ENCODE measurements at regions not wholly inside any gene's neighbourhood (a gene's known extent, or its start where the extent isn't known, plus 50 kb on each side); places are given as distances from the start of the nearest gene placed in this dataset.

- TF ChIP-seq CTCF (IDR thresholded peaks at IDR 0.05; ENCODE audit: extremely low read depth, low read depth, low read length): no peak
- H3K27me3 ChIP-seq (ENCODE audit: insufficient read depth, low read length): no peaks in the 10 kb centered on the region
- H3K4me2 ChIP-seq (ENCODE audit: insufficient read depth, low read length): no peak overlapping the region
- DNase-seq (ENCODE audit: insufficient read length, low spot score, missing footprints): no peak
- no peak overlapping the region for H3K4me3 ChIP-seq (ENCODE audit: insufficient read depth, low read length)
- H3K79me2 ChIP-seq (ENCODE audit: insufficient read depth, low read length): no peaks in the 10 kb centered on the region
- H3K36me3 ChIP-seq (ENCODE audit: insufficient read depth, low read length): no peaks in the 10 kb centered on the region
- H3K27ac ChIP-seq (ENCODE audit: low read depth, low read length): no peak overlapping the region
- H3K4me1 ChIP-seq (ENCODE audit: insufficient read depth, low read length): no peaks in the 10 kb centered on the region
- H4K20me1 ChIP-seq (ENCODE audit: insufficient read depth, low read length): no peaks in the 10 kb centered on the region
- H3K9me3 ChIP-seq (ENCODE audit: low read depth, low read length): no peaks in the 10 kb centered on the region
- no peak overlapping the region for H2AFZ ChIP-seq (ENCODE audit: low read length)
Observed at GRCh38 chr9:119829748-119830147, 460.5 kb upstream of the BRINP1 start.

- no peak for DNase-seq (ENCODE audit: insufficient read length, low spot score, missing footprints)
- no peak overlapping the region for H3K27ac ChIP-seq (ENCODE audit: low read depth, low read length)
- no peak overlapping the region for H2AFZ ChIP-seq (ENCODE audit: low read length)
Observed at GRCh38 chr9:119829186-119829585, 460.0 kb upstream of the BRINP1 start.

GRCh38 chr9:119827526-119827925, 458.3 kb upstream of the BRINP1 start:
- Histone ChIP-seq H3K4me3 (ENCODE audit: insufficient read depth, low read length) (no peak overlapping the region), H3K9me3 (ENCODE audit: low read depth, low read length) (no peaks in the 10 kb centered on the region), H2AFZ (ENCODE audit: low read length) (no peak overlapping the region), H3K27me3 (ENCODE audit: insufficient read depth, low read length) (no peaks in the 10 kb centered on the region), H3K79me2 (ENCODE audit: insufficient read depth, low read length) (no peaks in the 10 kb centered on the region), H3K27ac (ENCODE audit: low read depth, low read length) (no peak overlapping the region), H3K36me3 (ENCODE audit: insufficient read depth, low read length) (no peaks in the 10 kb centered on the region), H3K4me1 (ENCODE audit: insufficient read depth, low read length) (no peaks in the 10 kb centered on the region), H3K4me2 (ENCODE audit: insufficient read depth, low read length) (no peak overlapping the region), H4K20me1 (ENCODE audit: insufficient read depth, low read length) (no peaks in the 10 kb centered on the region)
- DNase-seq (ENCODE audit: insufficient read length, low spot score, missing footprints): no peak
- no peak for TF ChIP-seq CTCF (IDR thresholded peaks at IDR 0.05; ENCODE audit: extremely low read depth, low read depth, low read length)

More at GRCh38 chr9:119829186-119829585, 460.0 kb upstream of the BRINP1 start:
- Histone ChIP-seq H3K4me2 (ENCODE audit: insufficient read depth, low read length) (no peak overlapping the region), H3K36me3 (ENCODE audit: insufficient read depth, low read length) (no peaks in the 10 kb centered on the region), H3K9me3 (ENCODE audit: low read depth, low read length) (no peaks in the 10 kb centered on the region), H3K27me3 (ENCODE audit: insufficient read depth, low read length) (no peaks in the 10 kb centered on the region), H3K4me3 (ENCODE audit: insufficient read depth, low read length) (no peak overlapping the region), H4K20me1 (ENCODE audit: insufficient read depth, low read length) (no peaks in the 10 kb centered on the region), H3K79me2 (ENCODE audit: insufficient read depth, low read length) (no peaks in the 10 kb centered on the region), H3K4me1 (ENCODE audit: insufficient read depth, low read length) (no peaks in the 10 kb centered on the region)
- TF ChIP-seq CTCF (IDR thresholded peaks at IDR 0.05; ENCODE audit: extremely low read depth, low read depth, low read length): no peak

GRCh38 chr9:119827126-119827525, 457.9 kb upstream of the BRINP1 start:
- H3K79me2 ChIP-seq (ENCODE audit: insufficient read depth, low read length): no peaks in the 10 kb centered on the region

More at GRCh38 chr9:119827126-119827525, 457.9 kb upstream of the BRINP1 start:
- no peak overlapping the region for H3K27ac ChIP-seq (ENCODE audit: low read depth, low read length)
- H3K36me3 ChIP-seq (ENCODE audit: insufficient read depth, low read length): no peaks in the 10 kb centered on the region
- H2AFZ ChIP-seq (ENCODE audit: low read length): no peak overlapping the region
- H3K9me3 ChIP-seq (ENCODE audit: low read depth, low read length): no peaks in the 10 kb centered on the region
- H3K4me3 ChIP-seq (ENCODE audit: insufficient read depth, low read length): no peak overlapping the region
- no peak overlapping the region for H3K4me2 ChIP-seq (ENCODE audit: insufficient read depth, low read length)
- no peak for TF ChIP-seq CTCF (IDR thresholded peaks at IDR 0.05; ENCODE audit: extremely low read depth, low read depth, low read length)
- H3K4me1 ChIP-seq (ENCODE audit: insufficient read depth, low read length): no peaks in the 10 kb centered on the region
- H3K27me3 ChIP-seq (ENCODE audit: insufficient read depth, low read length): no peaks in the 10 kb centered on the region
- H4K20me1 ChIP-seq (ENCODE audit: insufficient read depth, low read length): no peaks in the 10 kb centered on the region
- no peak for DNase-seq (ENCODE audit: insufficient read length, low spot score, missing footprints)

All from osteoblast (primary cell).